ENCODE measurements at regions not wholly inside any gene's neighbourhood (a gene's known extent, or its start where the extent isn't known, plus 50 kb on each side); places are given as distances from the start of the nearest gene placed in this dataset.

- no peak for TF ChIP-seq CTCF (IDR thresholded peaks at IDR 0.05)
- no peak for TF ChIP-seq POLR2A (IDR thresholded peaks at IDR 0.05)
Measured at GRCh38 chr7:132028144-132028920, 471.9 kb upstream of the PODXL start.

All from body of pancreas (tissue), 4 donors.